ENCODE measurements at regions not wholly inside any gene's neighbourhood (a gene's known extent, or its start where the extent isn't known, plus 50 kb on each side); places are given as distances from the start of the nearest gene placed in this dataset.
A peak's percentile ranks its signal among the peaks of the same experiment; 100 is the strongest.
"Not testable (repeated sequence)": the region's sequence is repeated elsewhere in the genome, so short reads cannot be mapped to it uniquely, and the experiment has no call there.

DNA sequence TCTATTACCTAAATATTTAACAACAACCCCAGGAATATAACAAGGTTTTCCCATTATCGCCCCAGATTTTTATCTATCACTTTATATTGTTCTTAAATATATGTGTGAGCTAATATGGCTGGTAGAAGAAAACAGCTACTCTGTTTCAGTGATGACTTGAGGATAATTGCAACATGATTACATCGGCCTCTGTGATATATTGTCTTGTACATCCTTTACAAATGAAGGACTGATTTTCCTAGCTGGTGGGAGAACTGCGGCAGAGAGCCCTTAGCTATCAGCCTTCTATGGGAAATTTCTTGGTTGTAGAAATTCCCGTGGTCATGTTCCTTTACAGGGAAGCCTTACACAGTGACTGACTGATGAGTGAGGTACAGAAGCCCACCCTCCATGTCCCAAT, 110.9 kb upstream of the ZNF717 start:
- Mint-ChIP-seq H3K27ac (ENCODE audit: unreplicated experiment) (no peak overlapping the region), H3K4me1 (ENCODE audit: low read depth) (no peaks in the 10 kb centered on the region), H3K9me3 (ENCODE audit: low read depth) (peaks cover 3% of the 10 kb centered on the region), H3K27me3 (ENCODE audit: low read depth) (peaks cover 2% of the 10 kb centered on the region), H3K36me3 (ENCODE audit: low read depth) (no peaks in the 10 kb centered on the region), H3K4me3 (ENCODE audit: unreplicated experiment) (no peak overlapping the region)
- TF ChIP-seq, protein P1, sequence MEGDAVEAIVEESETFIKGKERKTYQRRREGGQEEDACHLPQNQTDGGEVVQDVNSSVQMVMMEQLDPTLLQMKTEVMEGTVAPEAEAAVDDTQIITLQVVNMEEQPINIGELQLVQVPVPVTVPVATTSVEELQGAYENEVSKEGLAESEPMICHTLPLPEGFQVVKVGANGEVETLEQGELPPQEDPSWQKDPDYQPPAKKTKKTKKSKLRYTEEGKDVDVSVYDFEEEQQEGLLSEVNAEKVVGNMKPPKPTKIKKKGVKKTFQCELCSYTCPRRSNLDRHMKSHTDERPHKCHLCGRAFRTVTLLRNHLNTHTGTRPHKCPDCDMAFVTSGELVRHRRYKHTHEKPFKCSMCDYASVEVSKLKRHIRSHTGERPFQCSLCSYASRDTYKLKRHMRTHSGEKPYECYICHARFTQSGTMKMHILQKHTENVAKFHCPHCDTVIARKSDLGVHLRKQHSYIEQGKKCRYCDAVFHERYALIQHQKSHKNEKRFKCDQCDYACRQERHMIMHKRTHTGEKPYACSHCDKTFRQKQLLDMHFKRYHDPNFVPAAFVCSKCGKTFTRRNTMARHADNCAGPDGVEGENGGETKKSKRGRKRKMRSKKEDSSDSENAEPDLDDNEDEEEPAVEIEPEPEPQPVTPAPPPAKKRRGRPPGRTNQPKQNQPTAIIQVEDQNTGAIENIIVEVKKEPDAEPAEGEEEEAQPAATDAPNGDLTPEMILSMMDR (IDR thresholded peaks at IDR 0.05), result no peak
- no peak for DNase-seq (ENCODE audit: low spot score)

DNA sequence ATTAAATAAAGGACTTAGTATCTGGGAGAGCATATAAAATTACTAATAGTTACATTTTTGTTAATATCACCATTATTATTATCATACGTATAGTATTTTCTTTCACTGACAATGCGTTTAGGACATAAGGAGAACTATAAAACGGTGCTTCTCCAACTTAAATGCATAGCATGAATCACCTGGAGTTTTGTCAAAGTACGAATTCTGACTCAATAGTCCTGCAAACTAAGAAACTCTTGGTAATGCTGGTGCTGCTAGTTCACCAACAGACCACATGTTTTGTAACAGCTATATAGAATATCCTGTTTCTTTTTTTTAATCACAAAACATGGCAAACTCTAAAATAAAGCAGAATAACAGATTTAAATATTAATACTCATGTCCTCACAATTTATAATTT, 116.1 kb upstream of the ZNF717 start:
- H3K9me3 Mint-ChIP-seq (ENCODE audit: low read depth); H3K27ac Mint-ChIP-seq (ENCODE audit: unreplicated experiment); H3K36me3 Mint-ChIP-seq (ENCODE audit: low read depth); H3K4me1 Mint-ChIP-seq (ENCODE audit: low read depth); H3K4me3 Mint-ChIP-seq (ENCODE audit: unreplicated experiment); H3K27me3 Mint-ChIP-seq (ENCODE audit: low read depth); DNase-seq (ENCODE audit: low spot score): not testable (repeated sequence)

DNA sequence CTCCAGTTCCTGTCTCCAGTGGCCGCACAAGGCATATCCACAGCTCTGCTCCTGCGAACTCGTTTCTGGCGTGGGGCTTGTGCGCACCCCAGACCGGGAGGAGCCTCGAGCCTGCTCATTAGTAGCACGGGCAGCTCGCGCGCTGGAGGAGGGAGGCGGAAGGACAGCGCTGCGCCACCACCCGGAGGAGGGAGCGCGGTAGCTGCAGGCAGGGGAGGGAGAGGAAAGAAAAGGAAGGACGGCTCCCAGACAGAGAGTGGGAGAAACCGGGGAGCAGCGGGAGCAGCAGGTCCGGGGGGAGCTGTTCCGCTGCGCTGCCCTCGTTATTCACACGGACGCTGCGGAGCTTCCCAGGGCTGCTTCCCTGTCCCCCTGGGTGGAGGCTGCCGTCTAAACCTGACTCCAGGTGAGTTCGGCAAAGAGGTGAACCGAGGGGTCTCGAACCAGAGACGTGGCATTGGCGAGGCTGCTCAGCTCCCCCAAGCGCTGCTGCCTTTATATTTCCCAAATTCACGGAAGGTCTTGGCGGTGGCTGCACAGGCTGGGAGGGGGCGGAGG, 121.3 kb upstream of the ZNF717 start:
- Mint-ChIP-seq H3K27me3 (ENCODE audit: low read depth) (peaks cover 24% of the 10 kb centered on the region), H3K36me3 (ENCODE audit: low read depth) (no peaks in the 10 kb centered on the region), H3K4me3 (ENCODE audit: unreplicated experiment) (peak overlapping the region; percentile 52), H3K4me1 (ENCODE audit: low read depth) (peaks cover 9% of the 10 kb centered on the region), H3K9me3 (ENCODE audit: low read depth) (peaks cover 3% of the 10 kb centered on the region), H3K27ac (ENCODE audit: unreplicated experiment) (no peak overlapping the region)
- TF ChIP-seq, protein P1 (IDR thresholded peaks at IDR 0.05), result peak; percentile 64
- peak; percentile 90 for DNase-seq (ENCODE audit: low spot score)

DNA sequence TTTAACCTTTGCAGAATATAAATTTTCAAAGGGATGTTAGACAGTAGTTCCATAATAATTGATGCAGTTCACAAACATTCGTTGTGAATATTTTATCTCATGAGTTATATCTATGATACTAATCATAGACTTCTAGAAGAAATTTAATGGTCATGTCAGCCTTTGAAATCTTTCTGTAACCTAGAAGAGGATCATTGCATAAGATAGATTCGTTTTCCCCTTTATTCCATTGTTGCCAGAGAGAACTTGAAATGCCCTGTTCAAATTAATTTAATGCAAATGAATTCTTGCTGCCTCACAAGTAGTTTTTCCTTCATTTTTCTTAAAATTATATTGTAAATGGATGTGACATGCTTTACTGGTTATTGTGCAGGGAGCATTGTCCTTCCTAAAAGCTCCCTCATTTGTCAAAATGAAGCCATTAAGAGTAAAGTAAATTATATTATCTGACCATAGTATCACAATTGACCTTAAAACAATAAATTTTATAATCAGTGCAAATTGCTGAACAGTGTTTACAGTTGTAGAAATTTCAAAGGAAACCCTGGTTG, 128.5 kb upstream of the ZNF717 start:
- Mint-ChIP-seq H3K4me3 (ENCODE audit: unreplicated experiment) (no peak overlapping the region), H3K27ac (ENCODE audit: unreplicated experiment) (no peak overlapping the region), H3K4me1 (ENCODE audit: low read depth) (no peaks in the 10 kb centered on the region), H3K36me3 (ENCODE audit: low read depth) (no peaks in the 10 kb centered on the region), H3K9me3 (ENCODE audit: low read depth) (peaks cover 7% of the 10 kb centered on the region), H3K27me3 (ENCODE audit: low read depth) (peaks cover 10% of the 10 kb centered on the region)
- no peak for DNase-seq (ENCODE audit: low spot score)
- TF ChIP-seq, protein P1 (IDR thresholded peaks at IDR 0.05), result no peak

DNA sequence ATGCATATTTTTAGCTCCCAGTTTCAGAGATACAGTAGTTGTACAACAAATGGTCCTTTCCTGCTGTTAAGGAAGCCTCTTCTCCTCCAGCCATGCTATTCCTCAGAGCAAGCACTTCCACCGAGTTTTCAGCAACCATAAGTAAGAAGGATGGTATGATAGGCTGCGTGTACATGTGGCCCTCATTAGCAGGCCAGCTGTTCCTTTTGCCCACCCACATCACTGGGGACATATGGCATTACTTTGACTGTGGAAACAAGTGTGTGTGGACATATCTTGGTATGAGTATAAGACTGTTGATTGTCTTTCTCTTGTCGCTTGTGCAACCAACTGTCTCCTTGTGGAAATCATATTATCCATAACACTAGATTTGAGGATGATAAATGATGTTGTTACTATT, 129.4 kb upstream of the ZNF717 start:
- not testable (repeated sequence) for DNase-seq (ENCODE audit: low spot score); H3K4me1 Mint-ChIP-seq (ENCODE audit: low read depth); H3K4me3 Mint-ChIP-seq (ENCODE audit: unreplicated experiment); H3K27me3 Mint-ChIP-seq (ENCODE audit: low read depth); H3K36me3 Mint-ChIP-seq (ENCODE audit: low read depth); H3K27ac Mint-ChIP-seq (ENCODE audit: unreplicated experiment)
- peaks cover 14% of the 10 kb centered on the region for H3K9me3 Mint-ChIP-seq (ENCODE audit: low read depth)

GRCh38 chr3:75938921-75939320, 153.6 kb upstream of the ZNF717 start:
- H3K4me3 Mint-ChIP-seq (ENCODE audit: unreplicated experiment), result no peak overlapping the region
- H3K36me3 Mint-ChIP-seq (ENCODE audit: low read depth), result no peaks in the 10 kb centered on the region
- H3K27ac Mint-ChIP-seq (ENCODE audit: unreplicated experiment), result no peak overlapping the region
- H3K4me1 Mint-ChIP-seq (ENCODE audit: low read depth), result no peaks in the 10 kb centered on the region
- TF ChIP-seq, protein P1 (IDR thresholded peaks at IDR 0.05), result no peak
- H3K27me3 Mint-ChIP-seq (ENCODE audit: low read depth), result peaks cover 4% of the 10 kb centered on the region
- no peaks in the 10 kb centered on the region for H3K9me3 Mint-ChIP-seq (ENCODE audit: low read depth)
- no peak for DNase-seq (ENCODE audit: low spot score)

All from chondrocyte (in vitro differentiated cells).